IMR-90 (cell line): ENCODE measurements at regions not wholly inside any gene's neighbourhood (a gene's known extent, or its start where the extent isn't known, plus 50 kb on each side); places are given as distances from the start of the nearest gene placed in this dataset.

Experiments
- ATAC-seq: fragments of 200-7000 bp; cut with Tn5 transposase; 2 replicates; pipeline ENCODE4 v1.9.1; 2020; ENCODE audit warnings: low read depth, mild to moderate bottlenecking, moderate library complexity
- BruUV-seq: library from RNA; stranded (reverse); fragments of 400-500 nt; replicated peaks from 2 replicates; lab custom pipeline; 2021; lab: Mats Ljungman, UMichigan
- CTCF ChIA-PET: fragments of 300-600 bp; formaldehyde crosslinking; extraction: SDS; loops from one replicate; lab custom pipeline; 2021; ENCODE audit warnings: antibody characterized with exemption; lab: Yijun Ruan, JAX
- POLR2A ChIA-PET: fragments of 300-600 bp; sonication (Branson Sonifier 250); formaldehyde crosslinking; loops from one replicate; lab custom pipeline; 2022; ENCODE audit warnings: antibody characterized with exemption; ENCODE audit not compliant: unreplicated experiment; lab: Charles Lee
- DNase-seq: peaks from one replicate; pipeline ENCODE4 v3.0.0; 2013
- H2AFZ ChIP-seq: replicated peaks from 2 replicates; pipeline ENCODE3; 2013; ENCODE audit warnings: low read length, mild to moderate bottlenecking; ENCODE audit not compliant: poor library complexity
- H2AK5ac ChIP-seq: 2 replicates; pipeline ENCODE4 v1.6.1; 2013; ENCODE audit warnings: low read depth, low read length, inconsistent platforms
- H2AK9ac ChIP-seq: replicated peaks from 2 replicates; pipeline ENCODE3; 2013; ENCODE audit warnings: mild to moderate bottlenecking, low read depth, low read length, moderate library complexity; ENCODE audit not compliant: poor library complexity
- H2BK120ac ChIP-seq: 2 replicates; pipeline ENCODE4 v1.6.1; 2013; ENCODE audit warnings: low read depth, low read length, inconsistent platforms
- H2BK15ac ChIP-seq: 3 replicates; pipeline ENCODE4 v1.6.1; 2013; ENCODE audit warnings: low read depth, low read length, inconsistent platforms
- H2BK20ac ChIP-seq: 2 replicates; pipeline ENCODE4 v1.6.1; 2013; ENCODE audit warnings: low read depth, mild to moderate bottlenecking, inconsistent platforms, low read length, moderate library complexity
- H2BK5ac ChIP-seq: 2 replicates; pipeline ENCODE4 v1.6.1; 2013; ENCODE audit warnings: mild to moderate bottlenecking, low read depth, low read length, inconsistent platforms; ENCODE audit not compliant: poor library complexity, severe bottlenecking
- H3K14ac ChIP-seq: replicated peaks from 2 replicates; pipeline ENCODE4 v1.6.1; 2013; ENCODE audit warnings: low read depth, low read length, inconsistent platforms
- H3K18ac ChIP-seq: 2 replicates; pipeline ENCODE4 v1.6.1; 2013; ENCODE audit warnings: low read depth, low read length, control low read depth
- H3K23ac ChIP-seq: 2 replicates; pipeline ENCODE4 v1.6.1; 2013; ENCODE audit warnings: low read depth, low read length, inconsistent platforms
- H3K27ac ChIP-seq: 2 replicates; pipeline ENCODE4 v1.5.1; 2013; ENCODE audit warnings: mild to moderate bottlenecking, control low read depth, low read length; ENCODE audit not compliant: insufficient read depth
- H3K27me3 ChIP-seq: 2 replicates; pipeline ENCODE4 v1.6.1; 2013; ENCODE audit warnings: low read length; ENCODE audit not compliant: control insufficient read depth, insufficient read depth
- H3K36me3 ChIP-seq: 2 replicates; pipeline ENCODE4 v1.6.1; 2013; ENCODE audit warnings: low read length, mixed read lengths; ENCODE audit not compliant: control insufficient read depth, insufficient read depth
- H3K4ac ChIP-seq: 2 replicates; pipeline ENCODE4 v1.6.1; 2013; ENCODE audit warnings: low read depth, low read length, inconsistent platforms
- H3K4me1 ChIP-seq: 2 replicates; pipeline ENCODE4 v1.6.1; 2013; ENCODE audit warnings: low read length, mixed read lengths; ENCODE audit not compliant: control insufficient read depth, insufficient read depth
- H3K4me2 ChIP-seq: 2 replicates; pipeline ENCODE4 v1.6.1; 2013; ENCODE audit warnings: low read depth, mild to moderate bottlenecking, control low read depth, low read length, moderate library complexity
- H3K4me3 ChIP-seq: 2 replicates; pipeline ENCODE4 v1.5.1; 2013; ENCODE audit warnings: low read depth, mild to moderate bottlenecking, control low read depth, low read length, moderate library complexity; ENCODE audit not compliant: insufficient read depth
- H3K56ac ChIP-seq: 2 replicates; pipeline ENCODE4 v1.6.1; 2013; ENCODE audit warnings: low read length, inconsistent platforms; ENCODE audit not compliant: insufficient read depth; ENCODE audit errors: extremely low read depth
- H3K79me1 ChIP-seq, 2 experiments: 2 replicates each; pipeline ENCODE4 v1.6.1; 2013; ENCODE audit warnings: low read length in 2 of 2, inconsistent platforms in 1 of 2, low read depth in 1 of 2
- H3K9ac ChIP-seq: 2 replicates; pipeline ENCODE4 v1.6.1; 2013; ENCODE audit warnings: low read depth, low read length, control low read depth
- H3K9me1 ChIP-seq: 2 replicates; pipeline ENCODE4 v1.6.1; 2013; ENCODE audit warnings: low read length, inconsistent platforms; ENCODE audit not compliant: insufficient read depth
- H3K9me3 ChIP-seq: 2 replicates; pipeline ENCODE4 v1.6.1; 2013; ENCODE audit warnings: low read length; ENCODE audit not compliant: control insufficient read depth, insufficient read depth
- H4K20me1 ChIP-seq: 2 replicates; pipeline ENCODE4 v1.6.1; 2013; ENCODE audit warnings: low read length, inconsistent platforms; ENCODE audit not compliant: insufficient read depth
- H4K5ac ChIP-seq: 2 replicates; pipeline ENCODE4 v1.6.1; 2013; ENCODE audit warnings: mild to moderate bottlenecking, low read depth, low read length, control low read depth
- H4K8ac ChIP-seq, 2 experiments: 2 replicates each; pipeline ENCODE4 v1.6.1; 2013; ENCODE audit warnings: low read depth in 2 of 2, low read length in 2 of 2, control low read depth in 1 of 2, inconsistent platforms in 1 of 2
- H4K91ac ChIP-seq: 2 replicates; pipeline ENCODE4 v1.6.1; 2013; ENCODE audit warnings: low read depth, low read length, inconsistent platforms; ENCODE audit not compliant: insufficient read depth
- BHLHE40 ChIP-seq: fragments of 150-350 bp; IDR thresholded peaks from 2 replicates; pipeline ENCODE4 v1.6.1; 2016; ENCODE audit warnings: mild to moderate bottlenecking, low read depth, low read length
- CEBPB ChIP-seq: IDR thresholded peaks from 2 replicates; pipeline ENCODE4 v1.6.1; 2012; ENCODE audit warnings: low read depth, low read length, improper control_type of control experiment
- CHD1 ChIP-seq: IDR thresholded peaks from 2 replicates; pipeline ENCODE4 v1.6.1; 2012; ENCODE audit warnings: low read depth, low read length, improper control_type of control experiment
- CTCF ChIP-seq: conservative IDR thresholded peaks from 2 replicates; pipeline ENCODE4 v1.5.1; 2012; ENCODE audit warnings: mild to moderate bottlenecking, low read depth, low read length, improper control_type of control experiment
- ELK1 ChIP-seq: fragments of 150-350 bp; IDR thresholded peaks from 2 replicates; pipeline ENCODE4 v1.6.1; 2016; ENCODE audit warnings: low read depth, mild to moderate bottlenecking, low read length, moderate library complexity, borderline replicate concordance
- FOS ChIP-seq: fragments of 150-350 bp; IDR thresholded peaks from 2 replicates; pipeline ENCODE4 v1.6.1; 2016; ENCODE audit warnings: low read depth, low read length
- MAFK ChIP-seq: IDR thresholded peaks from 2 replicates; pipeline ENCODE4 v1.6.1; 2012; ENCODE audit warnings: low read depth, low read length, improper control_type of control experiment
- MAZ ChIP-seq: IDR thresholded peaks from 2 replicates; pipeline ENCODE4 v1.6.1; 2012; ENCODE audit warnings: low read depth, mild to moderate bottlenecking, low read length, improper control_type of control experiment, moderate library complexity, borderline replicate concordance
- MXI1 ChIP-seq: IDR thresholded peaks from 2 replicates; pipeline ENCODE4 v1.6.1; 2012; ENCODE audit warnings: low read depth, mild to moderate bottlenecking, low read length, moderate library complexity, borderline replicate concordance
- NFE2L2 ChIP-seq: fragments of 150-350 bp; IDR thresholded peaks from 2 replicates; pipeline ENCODE4 v1.6.1; 2016; ENCODE audit warnings: low read depth, mild to moderate bottlenecking, low read length
- POLR2A ChIP-seq: IDR thresholded peaks from 2 replicates; pipeline ENCODE4 v1.6.1; 2012; ENCODE audit warnings: mild to moderate bottlenecking, low read depth, low read length
- RAD21 ChIP-seq: IDR thresholded peaks from 2 replicates; pipeline ENCODE4 v1.6.1; 2012; ENCODE audit warnings: low read length, improper control_type of control experiment
- RCOR1 ChIP-seq: IDR thresholded peaks from 2 replicates; pipeline ENCODE4 v1.6.1; 2012; ENCODE audit warnings: mild to moderate bottlenecking, low read length, improper control_type of control experiment; ENCODE audit not compliant: insufficient replicate concordance
- RFX5 ChIP-seq: IDR thresholded peaks from 2 replicates; pipeline ENCODE4 v1.8.0; 2012; ENCODE audit warnings: low read depth, mild to moderate bottlenecking, low read length, moderate library complexity
- SMC3 ChIP-seq: fragments of 150-350 bp; IDR thresholded peaks from 2 replicates; pipeline ENCODE4 v1.6.1; 2016; ENCODE audit warnings: low read depth, mild to moderate bottlenecking, antibody characterized with exemption, low read length, moderate library complexity
- USF2 ChIP-seq: fragments of 150-350 bp; IDR thresholded peaks from 2 replicates; pipeline ENCODE4 v1.6.1; 2017; ENCODE audit warnings: mild to moderate bottlenecking, antibody characterized with exemption, low read length, low read depth
- WGBS, 2 experiments: methylation state at CpG; one replicate each; pipeline versions ENCODE4 v1.1.5 to v1.1.7; 2013; ENCODE audit warnings: missing lambda C conversion rate in 2 of 2; ENCODE audit not compliant: insufficient read length in 1 of 2; ENCODE audit errors: extremely low coverage in 2 of 2; 5-methylcytosine and 5-hydroxymethylcytosine counted together
- dilution Hi-C: fragments of 300-500 bp; cut with HindIII; formaldehyde crosslinking; loops from one replicate; pipeline ENCODE4 v1.14.3; 2018; ENCODE audit warnings: low sequenced_read_pairs; ENCODE audit not compliant: unreplicated experiment
- in situ Hi-C: fragments of 300-500 bp; cut with MboI; formaldehyde crosslinking; loops from 3 replicates; pipeline ENCODE4 v1.14.3; 2019; ENCODE audit warnings: low sequenced_read_pairs, inconsistent platforms, mixed read lengths
- intact Hi-C: fragments of 100-400 bp; cut with micrococcal nuclease; formaldehyde crosslinking; loops from 2 replicates; pipeline ENCODE4 v1.10.0; 2022

GRCh38 chr12:111099186-111099585, 178.8 kb upstream of the MYL2 start:
- DNase-seq, result no peak
- TF ChIP-seq NFE2L2 (no peak), FOS (no peak), POLR2A (no peak), CTCF (no peak), RAD21 (no peak), SMC3 (no peak), RFX5 (no peak), MAFK (no peak), ELK1 (no peak), CHD1 (no peak), BHLHE40 (no peak), MAZ (no peak), MXI1 (no peak), RCOR1 (no peak), USF2 (no peak), CEBPB (no peak)
- Histone ChIP-seq H3K79me1 (no peaks in the 10 kb centered on the region), H2AK5ac (no peak overlapping the region), H3K9ac (no peak overlapping the region), H3K4me3 (no peak overlapping the region), H4K20me1 (no peaks in the 10 kb centered on the region), H3K56ac (no peak overlapping the region), H3K27me3 (peaks cover 3% of the 10 kb centered on the region; the same call in 1 of the 2 replicates), H4K8ac (no peak overlapping the region), H4K5ac (no peak overlapping the region), H2BK15ac (no peak overlapping the region), H3K36me3 (no peaks in the 10 kb centered on the region), H2BK20ac (no peak overlapping the region), H3K23ac (no peak overlapping the region), H2BK120ac (no peak overlapping the region), H3K4me1 (no peaks in the 10 kb centered on the region), H2AK9ac (no peak overlapping the region), H4K91ac (no peak overlapping the region), H2BK5ac (no peak overlapping the region), H2AFZ (no peak overlapping the region), H3K4ac (no peak overlapping the region), H3K14ac (no peak overlapping the region), H3K4me2 (no peak overlapping the region), H3K18ac (no peak overlapping the region), H3K9me3 (no peaks in the 10 kb centered on the region), H3K9me1 (no peaks in the 10 kb centered on the region), H3K27ac (no peak overlapping the region)
- no TSS peak for BruUV-seq
- ChIA-PET CTCF (no interaction called here), POLR2A (no interaction called here)
- WGBS, 2 experiments, result 20% methylated on average over 5 of the region's 8 CpGs; no CpG with 5 or more reads in 1 of the 2 experiments
- ATAC-seq, result no peak
- in situ Hi-C loops, result no loop called here
- intact Hi-C loops, result no loop called here
- dilution Hi-C loops, result no loop called here
